ENCODE measurements at regions not wholly inside any gene's neighbourhood (a gene's known extent, or its start where the extent isn't known, plus 50 kb on each side); places are given as distances from the start of the nearest gene placed in this dataset.

- H3K36me3 ChIP-seq (ENCODE audit: control insufficient read depth in 4 of 4, insufficient read depth in 3 of 4, low read depth in 1 of 4, low read length in 3 of 4): no peaks in the 10 kb centered on the region
- no peak for TF ChIP-seq GABPA (IDR thresholded peaks at IDR 0.05 in 1 of 2, conservative IDR thresholded peaks at IDR 0.05 in 1 of 2)
- TF ChIP-seq, protein P1, sequence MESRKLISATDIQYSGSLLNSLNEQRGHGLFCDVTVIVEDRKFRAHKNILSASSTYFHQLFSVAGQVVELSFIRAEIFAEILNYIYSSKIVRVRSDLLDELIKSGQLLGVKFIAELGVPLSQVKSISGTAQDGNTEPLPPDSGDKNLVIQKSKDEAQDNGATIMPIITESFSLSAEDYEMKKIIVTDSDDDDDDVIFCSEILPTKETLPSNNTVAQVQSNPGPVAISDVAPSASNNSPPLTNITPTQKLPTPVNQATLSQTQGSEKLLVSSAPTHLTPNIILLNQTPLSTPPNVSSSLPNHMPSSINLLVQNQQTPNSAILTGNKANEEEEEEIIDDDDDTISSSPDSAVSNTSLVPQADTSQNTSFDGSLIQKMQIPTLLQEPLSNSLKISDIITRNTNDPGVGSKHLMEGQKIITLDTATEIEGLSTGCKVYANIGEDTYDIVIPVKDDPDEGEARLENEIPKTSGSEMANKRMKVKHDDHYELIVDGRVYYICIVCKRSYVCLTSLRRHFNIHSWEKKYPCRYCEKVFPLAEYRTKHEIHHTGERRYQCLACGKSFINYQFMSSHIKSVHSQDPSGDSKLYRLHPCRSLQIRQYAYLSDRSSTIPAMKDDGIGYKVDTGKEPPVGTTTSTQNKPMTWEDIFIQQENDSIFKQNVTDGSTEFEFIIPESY (IDR thresholded peaks at IDR 0.05): no peak
- TF ChIP-seq FOXA2 (IDR thresholded peaks at IDR 0.05): no peak
- no peak for TF ChIP-seq EGR1 (IDR thresholded peaks at IDR 0.05; ENCODE audit: low read depth in 2 of 2)
- TF ChIP-seq JUND (IDR thresholded peaks at IDR 0.05): no peak
- TF ChIP-seq SP1 (IDR thresholded peaks at IDR 0.05): no peak
- TF ChIP-seq, protein P2, sequence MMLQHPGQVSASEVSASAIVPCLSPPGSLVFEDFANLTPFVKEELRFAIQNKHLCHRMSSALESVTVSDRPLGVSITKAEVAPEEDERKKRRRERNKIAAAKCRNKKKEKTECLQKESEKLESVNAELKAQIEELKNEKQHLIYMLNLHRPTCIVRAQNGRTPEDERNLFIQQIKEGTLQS (IDR thresholded peaks at IDR 0.05): no peak
- no peak for TF ChIP-seq RXRA (IDR thresholded peaks at IDR 0.05)
- TF ChIP-seq HNF4G (IDR thresholded peaks at IDR 0.05): no peak
- TF ChIP-seq NR2F2 (IDR thresholded peaks at IDR 0.05): no peak
- TF ChIP-seq, protein P3, sequence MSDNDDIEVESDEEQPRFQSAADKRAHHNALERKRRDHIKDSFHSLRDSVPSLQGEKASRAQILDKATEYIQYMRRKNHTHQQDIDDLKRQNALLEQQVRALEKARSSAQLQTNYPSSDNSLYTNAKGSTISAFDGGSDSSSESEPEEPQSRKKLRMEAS (IDR thresholded peaks at IDR 0.05): no peak
- no peak for TF ChIP-seq RAD21 (IDR thresholded peaks at IDR 0.05)
- DNase-seq (ENCODE audit: low spot score): no peak
- H3K4me1 ChIP-seq (ENCODE audit: control insufficient read depth in 4 of 4, insufficient read depth in 4 of 4, low read length in 3 of 4): no peaks in the 10 kb centered on the region
- H3K9me3 ChIP-seq (ENCODE audit: control insufficient read depth in 4 of 4, low read length in 3 of 4): no peaks in the 10 kb centered on the region
- H3K27ac ChIP-seq (ENCODE audit: low read depth in 1 of 2, low read length in 2 of 2): no peak overlapping the region
- no peak overlapping the region for H3K9ac ChIP-seq (ENCODE audit: low read depth in 1 of 2, low read length in 2 of 2)
- H3K27me3 ChIP-seq (ENCODE audit: control insufficient read depth in 4 of 4, insufficient read depth in 4 of 4, low read length in 3 of 4): no peaks in the 10 kb centered on the region
- H3K4me3 ChIP-seq (ENCODE audit: low read depth in 1 of 3, low read length in 3 of 3): no peak overlapping the region
Observed at GRCh38 chr3:102295756-102296155, 139.1 kb upstream of the ZPLD1 start.

DNA sequence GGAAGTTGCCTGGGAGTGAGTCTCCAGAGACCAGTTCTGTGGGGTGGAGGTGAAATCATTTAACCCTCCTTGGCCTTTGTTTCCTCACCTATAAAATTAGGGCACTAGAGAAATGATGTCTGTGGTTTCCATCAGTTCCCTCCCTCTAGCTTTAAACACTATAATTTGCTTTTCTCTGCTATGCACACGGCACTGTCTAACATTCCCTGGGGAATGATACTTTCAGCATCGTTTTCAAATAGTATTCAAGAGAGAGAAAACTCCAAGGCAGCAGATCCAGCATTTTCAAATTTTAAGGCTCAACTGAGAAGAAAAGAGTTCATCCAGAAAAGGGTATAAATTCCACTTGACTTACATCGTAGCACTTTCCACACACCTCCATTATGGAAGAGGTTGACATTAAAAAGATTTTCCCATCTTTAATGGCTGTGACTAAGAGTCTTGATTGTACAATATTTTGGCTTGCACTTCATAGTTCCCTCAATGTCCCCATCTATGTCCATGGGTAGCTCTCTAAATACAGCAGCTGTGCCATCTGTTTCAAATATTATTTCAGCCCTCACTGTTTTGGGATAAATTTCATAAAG, 137.7 kb upstream of the ZPLD1 start:
- DNase-seq (ENCODE audit: low spot score): no peak
- no peak for TF ChIP-seq HNF4G (IDR thresholded peaks at IDR 0.05)
- no peak for TF ChIP-seq FOXA1 (IDR thresholded peaks at IDR 0.05)
- TF ChIP-seq JUND (IDR thresholded peaks at IDR 0.05): no peak
- TF ChIP-seq EGR1 (IDR thresholded peaks at IDR 0.05; ENCODE audit: low read depth in 2 of 2): no peak
- TF ChIP-seq, protein P3 (IDR thresholded peaks at IDR 0.05): no peak
- TF ChIP-seq YY1 (IDR thresholded peaks at IDR 0.05): no peak
- no peak for TF ChIP-seq SP1 (IDR thresholded peaks at IDR 0.05)
- TF ChIP-seq NR2F2 (IDR thresholded peaks at IDR 0.05): no peak
- TF ChIP-seq CTCF (IDR thresholded peaks at IDR 0.05; ENCODE audit: low read depth, low read length, missing input control): no peak
- TF ChIP-seq RXRA (IDR thresholded peaks at IDR 0.05): no peak
- TF ChIP-seq, protein P1 (IDR thresholded peaks at IDR 0.05): no peak
- TF ChIP-seq RAD21 (IDR thresholded peaks at IDR 0.05): no peak
- no peak for TF ChIP-seq FOXA2 (IDR thresholded peaks at IDR 0.05)
- TF ChIP-seq, protein P4, sequence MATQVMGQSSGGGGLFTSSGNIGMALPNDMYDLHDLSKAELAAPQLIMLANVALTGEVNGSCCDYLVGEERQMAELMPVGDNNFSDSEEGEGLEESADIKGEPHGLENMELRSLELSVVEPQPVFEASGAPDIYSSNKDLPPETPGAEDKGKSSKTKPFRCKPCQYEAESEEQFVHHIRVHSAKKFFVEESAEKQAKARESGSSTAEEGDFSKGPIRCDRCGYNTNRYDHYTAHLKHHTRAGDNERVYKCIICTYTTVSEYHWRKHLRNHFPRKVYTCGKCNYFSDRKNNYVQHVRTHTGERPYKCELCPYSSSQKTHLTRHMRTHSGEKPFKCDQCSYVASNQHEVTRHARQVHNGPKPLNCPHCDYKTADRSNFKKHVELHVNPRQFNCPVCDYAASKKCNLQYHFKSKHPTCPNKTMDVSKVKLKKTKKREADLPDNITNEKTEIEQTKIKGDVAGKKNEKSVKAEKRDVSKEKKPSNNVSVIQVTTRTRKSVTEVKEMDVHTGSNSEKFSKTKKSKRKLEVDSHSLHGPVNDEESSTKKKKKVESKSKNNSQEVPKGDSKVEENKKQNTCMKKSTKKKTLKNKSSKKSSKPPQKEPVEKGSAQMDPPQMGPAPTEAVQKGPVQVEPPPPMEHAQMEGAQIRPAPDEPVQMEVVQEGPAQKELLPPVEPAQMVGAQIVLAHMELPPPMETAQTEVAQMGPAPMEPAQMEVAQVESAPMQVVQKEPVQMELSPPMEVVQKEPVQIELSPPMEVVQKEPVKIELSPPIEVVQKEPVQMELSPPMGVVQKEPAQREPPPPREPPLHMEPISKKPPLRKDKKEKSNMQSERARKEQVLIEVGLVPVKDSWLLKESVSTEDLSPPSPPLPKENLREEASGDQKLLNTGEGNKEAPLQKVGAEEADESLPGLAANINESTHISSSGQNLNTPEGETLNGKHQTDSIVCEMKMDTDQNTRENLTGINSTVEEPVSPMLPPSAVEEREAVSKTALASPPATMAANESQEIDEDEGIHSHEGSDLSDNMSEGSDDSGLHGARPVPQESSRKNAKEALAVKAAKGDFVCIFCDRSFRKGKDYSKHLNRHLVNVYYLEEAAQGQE (IDR thresholded peaks at IDR 0.05): no peak
- TF ChIP-seq HNF4A (conservative IDR thresholded peaks at IDR 0.05): no peak
- TF ChIP-seq, protein P2 (IDR thresholded peaks at IDR 0.05): no peak
- no peak for TF ChIP-seq GABPA (IDR thresholded peaks at IDR 0.05 in 1 of 2, conservative IDR thresholded peaks at IDR 0.05 in 1 of 2)
- TF ChIP-seq TAF1 (conservative IDR thresholded peaks at IDR 0.05): no peak
- no peak overlapping the region for H3K4me3 ChIP-seq (ENCODE audit: low read depth in 1 of 3, low read length in 3 of 3)
- H3K36me3 ChIP-seq (ENCODE audit: control insufficient read depth in 4 of 4, insufficient read depth in 3 of 4, low read depth in 1 of 4, low read length in 3 of 4): no peaks in the 10 kb centered on the region
- no peak overlapping the region for H3K9ac ChIP-seq (ENCODE audit: low read depth in 1 of 2, low read length in 2 of 2)
- no peaks in the 10 kb centered on the region for H3K9me3 ChIP-seq (ENCODE audit: control insufficient read depth in 4 of 4, low read length in 3 of 4)
- 75% methylated on average over 3 of the region's 3 CpGs for WGBS
- H3K27me3 ChIP-seq (ENCODE audit: control insufficient read depth in 4 of 4, insufficient read depth in 4 of 4, low read length in 3 of 4): no peaks in the 10 kb centered on the region
- H3K27ac ChIP-seq (ENCODE audit: low read depth in 1 of 2, low read length in 2 of 2): no peak overlapping the region
- H3K4me1 ChIP-seq (ENCODE audit: control insufficient read depth in 4 of 4, insufficient read depth in 4 of 4, low read length in 3 of 4): no peaks in the 10 kb centered on the region
